BE2C (cell line): ENCODE measurements at regions not wholly inside any gene's neighbourhood (a gene's known extent, or its start where the extent isn't known, plus 50 kb on each side); places are given as distances from the start of the nearest gene placed in this dataset.

ENCODE experiments used
- DNase-seq: peaks from one replicate; pipeline ENCODE4 v3.0.0-alpha.2; 2020
- H3K27me3 ChIP-seq: fragments of 250-450 bp; sonication (Bioruptor Pico); 2 replicates; pipeline ENCODE4 v1.5.1; 2020; ENCODE audit warnings: mild to moderate bottlenecking
- H3K36me3 ChIP-seq: fragments of 250-450 bp; sonication (Bioruptor Pico); 2 replicates; pipeline ENCODE4 v1.5.1; 2020; ENCODE audit warnings: mild to moderate bottlenecking
- H3K4me1 ChIP-seq: fragments of 250-450 bp; sonication (Bioruptor Pico); 2 replicates; pipeline ENCODE4 v1.5.1; 2020
- H3K4me3 ChIP-seq: 2 replicates; pipeline ENCODE4 v1.5.1; 2011; ENCODE audit warnings: low read depth, low read length
- H3K9me3 ChIP-seq: fragments of 250-450 bp; sonication (Bioruptor Pico); 2 replicates; pipeline ENCODE4 v1.5.1; 2020
- CTCF ChIP-seq: IDR thresholded peaks from 2 replicates; pipeline ENCODE4 v1.5.1; 2012; ENCODE audit warnings: mild to moderate bottlenecking, low read depth, low read length

- H3K27me3 ChIP-seq, result no peaks in the 10 kb centered on the region
- no peak overlapping the region for H3K4me3 ChIP-seq
- no peak for TF ChIP-seq CTCF
- no peaks in the 10 kb centered on the region for H3K36me3 ChIP-seq
- H3K4me1 ChIP-seq, result no peaks in the 10 kb centered on the region
- H3K9me3 ChIP-seq, result no peaks in the 10 kb centered on the region
- no peak for DNase-seq
These were observed 119.4 kb upstream of the ROBO2 start for GRCh38 chr3:76920511-76920910.

- no peak for DNase-seq
- H3K4me1 ChIP-seq, result peaks cover 5% of the 10 kb centered on the region; the same call in 1 of the 2 replicates
- H3K4me3 ChIP-seq, result no peak overlapping the region
- no peaks in the 10 kb centered on the region for H3K27me3 ChIP-seq
- H3K9me3 ChIP-seq, result no peaks in the 10 kb centered on the region
- H3K36me3 ChIP-seq, result no peaks in the 10 kb centered on the region
- TF ChIP-seq CTCF, result no peak
These were observed 116.4 kb upstream of the ROBO2 start for GRCh38 chr3:76923485-76923884.

GRCh38 chr3:76930712-76931111, 109.2 kb upstream of the ROBO2 start:
- H3K4me1 ChIP-seq, result peaks cover 5% of the 10 kb centered on the region
- no peak for DNase-seq
- no peaks in the 10 kb centered on the region for H3K9me3 ChIP-seq
- H3K27me3 ChIP-seq, result no peaks in the 10 kb centered on the region
- H3K36me3 ChIP-seq, result no peaks in the 10 kb centered on the region
- no peak for TF ChIP-seq CTCF
- H3K4me3 ChIP-seq, result no peak overlapping the region

GRCh38 chr3:76933245-76933644, 106.7 kb upstream of the ROBO2 start:
- Histone ChIP-seq H3K27me3 (no peaks in the 10 kb centered on the region), H3K36me3 (no peaks in the 10 kb centered on the region), H3K4me1 (no peaks in the 10 kb centered on the region; the same call in none of the 2 replicates), H3K4me3 (no peak overlapping the region), H3K9me3 (no peaks in the 10 kb centered on the region)
- no peak for DNase-seq
- no peak for TF ChIP-seq CTCF

DNA sequence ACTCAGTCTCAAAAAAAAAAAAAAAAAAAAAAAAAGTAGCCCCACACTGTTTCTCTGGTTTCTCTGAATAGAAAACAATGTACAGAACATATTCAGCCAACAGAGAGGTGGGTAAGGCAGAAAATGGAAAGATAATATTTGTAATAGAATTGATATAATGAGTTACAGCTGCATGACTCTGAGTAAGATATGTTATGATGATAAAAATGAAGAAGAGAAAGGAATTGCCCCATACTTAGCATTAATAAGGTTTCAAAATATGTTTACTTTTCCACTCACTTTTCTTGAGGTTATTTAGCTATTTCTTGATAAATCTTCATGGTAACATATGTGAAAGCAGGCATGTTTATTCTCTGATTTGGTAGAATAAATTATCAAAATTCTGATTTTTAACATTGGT, 100.9 kb upstream of the ROBO2 start:
- no peak overlapping the region for H3K4me3 ChIP-seq
- no peaks in the 10 kb centered on the region for H3K27me3 ChIP-seq
- DNase-seq, result no peak
- H3K4me1 ChIP-seq, result no peaks in the 10 kb centered on the region; the same call in 1 of the 2 replicates
- H3K36me3 ChIP-seq, result no peaks in the 10 kb centered on the region
- no peaks in the 10 kb centered on the region for H3K9me3 ChIP-seq
- no peak for TF ChIP-seq CTCF

DNA sequence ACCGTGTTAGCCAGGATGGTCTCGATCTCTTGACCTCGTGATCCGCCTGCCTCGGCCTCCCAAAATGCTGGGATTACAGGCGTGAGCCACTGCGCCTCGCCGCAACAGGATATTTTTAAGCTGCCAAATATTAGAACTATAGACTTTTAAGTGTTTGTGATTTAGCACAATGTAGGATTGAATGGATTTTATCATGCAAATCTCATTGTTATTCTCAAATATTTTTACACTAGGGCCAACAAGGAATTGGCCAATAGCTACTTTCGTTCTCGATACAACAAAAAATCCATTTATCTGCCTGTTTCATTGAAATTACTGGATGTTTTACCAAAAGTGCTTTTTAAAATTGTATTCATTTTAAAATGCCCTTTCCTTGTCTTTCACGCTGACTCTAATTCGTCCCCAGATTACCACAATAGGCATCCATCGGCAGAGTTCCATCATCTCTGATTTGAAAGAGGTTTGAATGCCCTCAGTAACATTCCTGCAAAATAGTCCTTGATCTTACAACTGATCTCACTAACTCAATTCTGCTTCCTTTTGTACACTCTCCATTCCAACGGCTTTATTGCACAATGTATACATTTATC, 99.6 kb upstream of the ROBO2 start:
- Histone ChIP-seq H3K9me3 (no peaks in the 10 kb centered on the region), H3K27me3 (no peaks in the 10 kb centered on the region)

More for the DNA sequence above, 99.6 kb upstream of the ROBO2 start:
- no peak for DNase-seq
- no peak for TF ChIP-seq CTCF
- Histone ChIP-seq H3K36me3 (no peaks in the 10 kb centered on the region), H3K4me1 (no peaks in the 10 kb centered on the region; the same call in 1 of the 2 replicates), H3K4me3 (no peak overlapping the region)
